ENCODE measurements at regions not wholly inside any gene's neighbourhood (a gene's known extent, or its start where the extent isn't known, plus 50 kb on each side); places are given as distances from the start of the nearest gene placed in this dataset.

DNA sequence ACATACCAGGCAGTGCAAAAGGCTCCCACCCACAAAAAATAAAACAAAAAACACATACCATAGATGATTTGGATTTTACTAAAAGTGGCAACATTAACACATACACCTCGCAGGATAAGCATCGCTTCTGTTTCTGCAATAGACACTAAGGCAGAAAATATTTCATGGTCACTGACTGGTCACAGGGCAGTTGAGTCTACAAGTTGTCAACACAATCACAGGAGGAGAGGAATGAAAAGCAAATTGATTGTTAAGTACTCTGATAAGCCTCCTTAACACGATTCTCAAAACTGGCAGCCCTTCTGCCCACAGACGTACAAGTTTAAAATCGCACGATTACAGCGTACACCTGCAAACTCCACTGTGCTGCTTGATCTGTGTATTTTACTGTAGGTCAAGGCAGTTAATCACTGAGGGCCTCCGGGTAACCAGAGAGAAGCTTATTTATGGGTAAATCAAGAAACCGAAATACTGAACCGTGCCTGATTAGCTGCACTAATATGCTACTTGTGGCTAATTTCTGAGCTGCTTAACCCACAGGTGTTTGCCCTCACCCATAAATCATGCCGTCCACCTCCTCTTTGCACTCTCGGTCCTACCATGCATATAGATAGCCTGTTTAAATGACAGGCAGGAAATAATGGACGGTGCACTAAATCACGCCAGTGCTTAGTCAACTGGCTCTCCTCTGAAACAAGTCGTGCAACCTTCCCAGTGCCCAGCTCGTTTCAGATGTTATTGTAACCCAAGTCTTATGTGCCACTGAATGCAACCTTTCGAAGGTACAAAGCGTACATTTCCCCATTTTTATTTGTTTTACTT is 659.4 kb upstream of the ADAMTS16 start:
- Histone ChIP-seq H4K20me1 (ENCODE audit: insufficient read depth, low read length) (no peaks in the 10 kb centered on the region), H3K9me2 (ENCODE audit: insufficient read depth, low read length) (no peaks in the 10 kb centered on the region), H3K4me1 (ENCODE audit: insufficient read depth, low read length, poor library complexity, severe bottlenecking) (no peaks in the 10 kb centered on the region), H3K9me3 (ENCODE audit: low read length) (no peaks in the 10 kb centered on the region), H3K4me2 (ENCODE audit: low read length) (no peak overlapping the region), H3K27ac (ENCODE audit: low read depth, low read length, poor library complexity, severe bottlenecking) (no peak overlapping the region), H3K4me3 (ENCODE audit: low read depth, low read length, poor library complexity, severe bottlenecking) (no peak overlapping the region), H3K36me3 (ENCODE audit: insufficient read depth, low read length) (no peaks in the 10 kb centered on the region), H3K79me2 (ENCODE audit: insufficient read depth, low read depth, low read length) (no peaks in the 10 kb centered on the region), H2AFZ (ENCODE audit: low read length) (no peak overlapping the region)
- no TSS peak for BruUV-seq (replicated peaks)
- POLR2A ChIA-PET, result no interaction called here
- no peak for TF ChIP-seq CTCF (conservative IDR thresholded peaks at IDR 0.05; ENCODE audit: low read length)
- TF ChIP-seq EZH2phosphoT487 (IDR thresholded peaks at IDR 0.05; ENCODE audit: borderline replicate concordance, low read depth, low read length), result no peak
- DNase-seq (ENCODE audit: low spot score), result no peak
- CTCF ChIA-PET (ENCODE audit: unreplicated experiment), result no interaction called here
- intact Hi-C loops (cut with micrococcal nuclease; ENCODE audit: unreplicated experiment), result no loop called here

DNA sequence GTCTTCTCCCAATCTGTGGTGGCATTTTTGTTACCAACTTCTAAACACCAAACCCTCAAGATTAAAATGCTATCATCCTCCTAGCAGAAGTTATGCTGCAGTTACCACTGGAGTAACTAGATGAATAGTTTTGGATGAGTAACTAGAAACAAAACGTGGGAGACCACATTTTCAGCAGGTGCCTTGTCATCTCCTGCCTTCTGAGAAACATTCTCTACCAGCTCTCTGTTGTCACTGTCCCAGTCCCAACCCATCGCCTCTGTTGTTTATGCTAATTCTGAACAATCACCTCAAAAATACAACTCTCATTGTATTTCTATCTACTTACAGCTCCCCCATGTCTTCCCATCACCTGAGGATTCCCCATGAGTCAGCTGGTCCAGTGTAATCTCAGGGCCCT is 652.5 kb upstream of the ADAMTS16 start:
- Histone ChIP-seq H3K9me2 (ENCODE audit: insufficient read depth, low read length) (no peaks in the 10 kb centered on the region), H3K27ac (ENCODE audit: low read depth, low read length, poor library complexity, severe bottlenecking) (no peak overlapping the region), H4K20me1 (ENCODE audit: insufficient read depth, low read length) (no peaks in the 10 kb centered on the region), H3K36me3 (ENCODE audit: insufficient read depth, low read length) (no peaks in the 10 kb centered on the region), H2AFZ (ENCODE audit: low read length) (no peak overlapping the region), H3K79me2 (ENCODE audit: insufficient read depth, low read depth, low read length) (no peaks in the 10 kb centered on the region), H3K4me2 (ENCODE audit: low read length) (no peak overlapping the region), H3K4me3 (ENCODE audit: low read depth, low read length, poor library complexity, severe bottlenecking) (no peak overlapping the region), H3K9me3 (ENCODE audit: low read length) (no peaks in the 10 kb centered on the region), H3K4me1 (ENCODE audit: insufficient read depth, low read length, poor library complexity, severe bottlenecking) (no peaks in the 10 kb centered on the region)
- no peak for DNase-seq (ENCODE audit: low spot score)
- TF ChIP-seq EZH2phosphoT487 (IDR thresholded peaks at IDR 0.05; ENCODE audit: borderline replicate concordance, low read depth, low read length) (no peak), CTCF (conservative IDR thresholded peaks at IDR 0.05; ENCODE audit: low read length) (no peak)
- ChIA-PET POLR2A (no interaction called here), CTCF (ENCODE audit: unreplicated experiment) (no interaction called here)
- no TSS peak for BruUV-seq (replicated peaks)
- intact Hi-C loops (cut with micrococcal nuclease; ENCODE audit: unreplicated experiment), result no loop called here

GRCh38 chr5:4511996-4512656 is 628.0 kb upstream of the ADAMTS16 start:
- H3K4me1 ChIP-seq (ENCODE audit: insufficient read depth, low read length, poor library complexity, severe bottlenecking), result no peaks in the 10 kb centered on the region
- BruUV-seq (replicated peaks), result no TSS peak

More at GRCh38 chr5:4511996-4512656, 628.0 kb upstream of the ADAMTS16 start:
- H3K79me2 ChIP-seq (ENCODE audit: insufficient read depth, low read depth, low read length), result no peaks in the 10 kb centered on the region
- no peak overlapping the region for H3K27ac ChIP-seq (ENCODE audit: low read depth, low read length, poor library complexity, severe bottlenecking)
- no peak for TF ChIP-seq EZH2phosphoT487 (IDR thresholded peaks at IDR 0.05; ENCODE audit: borderline replicate concordance, low read depth, low read length)
- TF ChIP-seq CTCF (conservative IDR thresholded peaks at IDR 0.05; ENCODE audit: low read length), result no peak
- no peak for DNase-seq (ENCODE audit: low spot score)
- no peak overlapping the region for H2AFZ ChIP-seq (ENCODE audit: low read length)
- H3K9me3 ChIP-seq (ENCODE audit: low read length), result no peaks in the 10 kb centered on the region
- H3K4me2 ChIP-seq (ENCODE audit: low read length), result no peak overlapping the region
- no peaks in the 10 kb centered on the region for H4K20me1 ChIP-seq (ENCODE audit: insufficient read depth, low read length)
- H3K9me2 ChIP-seq (ENCODE audit: insufficient read depth, low read length), result no peaks in the 10 kb centered on the region
- no peaks in the 10 kb centered on the region for H3K36me3 ChIP-seq (ENCODE audit: insufficient read depth, low read length)
- intact Hi-C loops (cut with micrococcal nuclease; ENCODE audit: unreplicated experiment), result no loop called here
- CTCF ChIA-PET (ENCODE audit: unreplicated experiment), result no interaction called here
- no peak overlapping the region for H3K4me3 ChIP-seq (ENCODE audit: low read depth, low read length, poor library complexity, severe bottlenecking)
- POLR2A ChIA-PET, result no interaction called here

Data from OCI-LY7 (cell line).